GM03348 (cell line): ENCODE measurements at regions not wholly inside any gene's neighbourhood (a gene's known extent, or its start where the extent isn't known, plus 50 kb on each side); places are given as distances from the start of the nearest gene placed in this dataset.
"Not testable (repeated sequence)": the region's sequence is repeated elsewhere in the genome, so short reads cannot be mapped to it uniquely, and the experiment has no call there.

Experiments
- DNase-seq: peaks from one replicate; pipeline ENCODE4 v3.0.0; 2012; ENCODE audit warnings: low spot score

DNA sequence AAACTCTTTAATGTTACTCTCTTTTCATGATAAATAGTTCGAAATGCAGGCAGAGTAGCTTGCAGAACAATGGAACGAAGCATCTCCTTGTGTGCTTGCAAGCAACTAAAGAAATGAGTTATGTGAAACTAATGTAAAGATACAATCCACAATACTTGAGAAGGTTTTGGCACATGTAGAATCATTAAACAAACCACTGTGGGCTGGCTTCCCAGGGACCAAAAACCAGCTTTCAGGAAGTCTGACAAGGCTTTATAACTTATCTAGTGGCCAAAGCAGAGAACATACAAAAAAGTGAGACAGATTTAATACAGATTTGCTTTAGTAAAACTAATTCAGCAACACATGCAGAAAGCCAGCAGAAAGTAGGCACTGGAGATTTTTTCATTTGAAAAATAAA is 1673.8 kb upstream of the AGA start:
- no peak for DNase-seq

DNA sequence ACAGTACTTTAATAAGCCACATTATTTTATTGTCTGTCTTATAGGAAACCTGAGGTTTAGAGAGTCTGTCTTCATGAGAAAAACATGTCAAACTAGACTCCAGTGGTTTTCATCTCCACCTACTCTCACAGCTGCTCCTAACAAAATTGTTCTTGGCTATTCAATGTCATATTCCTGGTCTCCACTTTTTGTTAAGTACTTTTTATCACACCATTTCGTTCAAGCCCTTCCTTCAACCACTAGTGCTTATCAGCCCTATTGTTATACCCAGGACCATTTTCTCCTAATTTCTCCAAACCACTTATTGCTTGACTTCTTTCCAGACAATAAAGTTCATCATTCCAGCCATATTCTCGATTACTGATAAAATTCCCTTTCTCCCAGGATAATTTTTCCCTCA is 1674.3 kb upstream of the AGA start:
- DNase-seq, result no peak

GRCh38 chr4:179123084-179123483 is 1680.8 kb upstream of the AGA start:
- no peak for DNase-seq

GRCh38 chr4:179124419-179124818 is 1682.2 kb upstream of the AGA start:
- DNase-seq, result no peak

GRCh38 chr4:179124957-179125356 is 1682.7 kb upstream of the AGA start:
- DNase-seq, result no peak

- no peak for DNase-seq
Measured at GRCh38 chr4:179125870-179126269, 1683.6 kb upstream of the AGA start.

DNA sequence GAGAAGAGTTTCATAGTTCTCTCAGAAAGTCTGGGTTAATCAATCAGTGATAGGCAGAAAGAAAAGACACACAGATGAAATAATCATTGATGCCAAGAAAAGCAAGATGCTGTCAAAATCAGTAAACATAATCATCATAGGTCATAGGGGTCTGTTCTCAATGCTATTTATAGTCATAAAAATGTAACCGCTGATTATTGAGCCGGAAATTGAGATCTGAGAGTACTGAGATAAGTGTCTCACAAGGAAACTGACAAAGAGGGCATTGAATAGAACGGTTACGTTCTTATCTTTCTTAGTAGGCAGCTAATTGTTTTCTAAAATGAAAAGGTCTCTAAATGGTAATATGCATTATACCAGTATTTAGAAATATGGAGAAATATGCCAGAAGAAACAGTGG is 1686.1 kb upstream of the AGA start:
- DNase-seq, result no peak

GRCh38 chr4:179130122-179130714 is 1688.0 kb upstream of the AGA start:
- DNase-seq, result no peak

DNA sequence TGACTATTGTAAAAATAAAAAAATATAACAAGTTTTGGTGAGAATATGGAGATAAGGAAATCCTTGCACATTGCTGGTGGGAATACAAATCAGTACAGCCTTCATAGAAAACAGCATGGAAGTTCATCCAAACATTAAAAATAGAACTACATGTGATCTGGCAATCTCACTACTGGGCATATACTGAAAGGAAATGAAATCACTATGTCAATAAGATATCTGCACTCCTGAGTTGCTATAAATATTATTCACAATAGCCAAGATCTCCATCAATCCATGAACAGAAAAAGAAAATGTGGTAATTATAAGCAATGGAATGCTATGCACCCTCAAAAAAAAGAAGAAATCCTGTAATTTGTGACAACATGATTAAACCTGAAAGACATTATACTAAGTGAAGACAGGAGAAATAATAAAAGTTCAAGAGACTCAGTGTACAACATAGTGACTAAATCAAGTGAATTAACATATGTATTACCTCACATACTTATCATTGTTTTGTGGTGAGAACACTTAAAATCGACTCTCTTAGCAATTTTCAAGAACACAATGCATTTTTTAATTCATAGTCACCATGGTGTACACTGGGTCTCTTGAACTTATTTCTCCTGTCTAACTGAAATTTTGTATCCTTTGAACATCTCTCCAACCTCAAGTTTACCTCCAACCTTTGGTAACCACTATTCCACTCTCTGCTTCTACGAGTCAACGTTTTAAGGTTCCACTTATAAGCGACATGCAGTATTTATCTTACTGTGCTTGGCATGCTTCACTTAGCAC is 1703.7 kb upstream of the AGA start:
- no peak for DNase-seq

DNA sequence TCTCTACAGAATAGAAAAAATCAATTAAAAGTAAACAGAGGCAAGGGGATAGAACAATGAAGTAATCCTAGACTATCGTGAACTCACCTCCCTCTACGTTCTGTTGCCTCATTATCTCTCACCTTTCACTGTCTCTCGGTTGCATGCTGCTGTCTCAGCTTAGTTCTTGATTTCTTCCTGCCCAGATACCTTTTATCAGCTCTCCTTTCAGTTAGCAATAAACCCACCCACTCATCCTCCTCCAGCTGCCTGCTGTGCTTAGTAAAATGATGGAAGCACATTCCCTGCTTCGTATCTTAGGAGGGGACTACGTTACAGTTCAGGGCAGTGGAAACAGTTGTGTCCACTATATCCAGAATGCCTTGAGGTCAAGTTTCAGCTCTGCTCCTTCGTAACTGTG is 1709.5 kb upstream of the AGA start:
- no peak for DNase-seq

GRCh38 chr4:179163147-179163546 is 1720.9 kb upstream of the AGA start:
- no peak for DNase-seq

DNA sequence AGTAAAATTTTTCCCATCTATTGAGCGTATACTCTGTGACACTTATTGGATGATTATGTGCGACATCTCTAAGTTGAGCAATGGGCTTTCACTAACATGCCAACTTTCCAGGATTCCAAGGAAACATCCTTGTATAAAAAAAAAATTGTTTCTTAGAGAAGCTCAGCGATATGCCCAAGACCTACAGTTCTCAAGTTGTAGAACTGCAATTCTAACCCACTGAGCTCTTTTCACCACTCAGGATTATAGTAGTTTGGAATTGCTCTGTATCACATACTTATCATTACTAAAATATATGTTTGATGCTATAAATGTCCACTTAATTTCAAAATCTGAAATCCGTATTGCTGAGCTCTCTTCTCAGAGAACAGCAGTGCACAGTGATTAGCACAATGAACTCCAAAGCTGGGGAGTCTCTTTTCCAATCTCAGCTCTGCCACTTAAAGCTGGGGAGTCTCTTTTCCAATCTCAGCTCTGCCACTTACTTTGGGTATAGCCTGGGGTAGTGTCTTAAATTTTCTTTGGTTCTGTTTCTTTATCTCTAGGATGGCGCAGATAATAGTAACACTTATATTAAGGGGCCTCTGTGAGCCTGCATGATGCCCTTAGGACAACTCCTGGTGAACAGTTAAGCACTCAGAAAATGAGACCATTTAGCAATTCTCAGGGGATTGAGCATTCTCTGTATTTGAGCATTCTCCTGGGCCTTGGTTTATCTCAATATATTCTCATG is 1722.2 kb upstream of the AGA start:
- DNase-seq, result no peak

DNA sequence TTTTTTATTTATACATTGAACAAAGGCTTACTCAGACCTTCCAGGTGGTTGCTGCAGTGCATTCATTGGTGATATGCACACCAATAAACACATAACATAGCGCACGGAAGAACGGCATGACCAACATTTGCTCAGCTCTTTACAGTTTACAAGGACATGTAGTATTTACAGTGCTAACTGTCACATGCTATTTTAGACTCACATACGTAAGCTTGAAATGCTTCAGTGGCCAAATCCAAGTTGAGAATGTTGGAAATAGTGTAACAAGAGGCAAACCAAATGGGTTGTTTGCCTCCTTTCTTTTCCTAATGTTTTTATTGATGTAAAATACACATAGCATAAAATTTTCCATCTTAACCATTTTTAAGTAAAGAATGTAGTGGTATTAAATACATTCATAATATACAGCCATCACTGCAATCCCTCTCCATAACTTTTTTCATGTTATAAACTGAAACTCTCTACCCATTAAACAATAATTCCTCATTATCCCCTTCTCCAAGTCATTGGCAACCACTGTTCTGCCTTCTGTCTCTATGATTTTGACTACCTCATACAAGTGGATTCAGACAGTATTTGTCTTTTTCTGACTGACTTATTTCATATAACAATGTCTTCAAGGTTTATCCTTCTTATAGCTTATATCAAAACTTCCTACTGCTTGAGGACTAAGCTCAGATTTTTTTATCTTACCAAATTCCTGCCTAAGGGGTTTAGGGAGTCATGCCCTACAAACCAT is 1722.9 kb upstream of the AGA start:
- no peak for DNase-seq

GRCh38 chr4:179165862-179166261 is 1723.6 kb upstream of the AGA start:
- DNase-seq, result no peak

DNA sequence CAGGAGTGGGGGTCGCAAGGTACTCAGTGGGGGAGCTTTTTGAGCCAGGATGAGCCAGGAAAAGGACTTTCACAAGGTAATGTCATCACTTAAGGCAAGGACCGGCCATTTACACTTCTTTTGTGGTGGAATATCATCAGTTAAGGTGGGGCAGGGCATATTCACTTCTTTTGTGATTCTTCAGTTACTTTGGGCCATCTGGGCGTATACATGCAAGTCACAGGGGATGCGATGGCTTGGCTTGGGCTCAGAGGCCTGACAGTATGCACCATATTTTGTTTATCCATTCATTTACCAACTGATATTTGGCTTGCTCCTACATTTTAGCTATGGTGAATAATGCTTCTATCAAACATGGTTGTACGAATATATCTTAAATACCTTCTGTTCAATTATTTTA is 1728.1 kb upstream of the AGA start:
- DNase-seq, result not testable (repeated sequence)

DNA sequence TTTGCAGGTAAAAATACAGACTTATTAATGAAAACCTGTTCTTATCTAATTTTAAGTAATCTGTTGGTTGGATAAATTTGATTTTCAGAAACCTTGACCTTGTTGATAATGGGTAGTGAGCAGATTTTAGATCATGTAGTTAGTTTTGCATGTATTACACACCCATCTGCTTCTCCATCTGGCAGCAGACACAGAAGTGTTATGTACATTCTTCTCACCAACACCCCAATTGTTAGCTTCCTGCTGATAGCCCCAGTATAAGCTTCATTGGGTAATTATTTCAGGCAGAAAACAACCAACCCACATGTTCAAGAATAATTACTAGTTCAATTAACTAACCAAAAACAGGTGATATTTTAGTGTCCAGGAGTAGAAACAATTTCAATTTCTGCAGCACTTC is 1740.5 kb upstream of the AGA start:
- DNase-seq, result no peak

- no peak for DNase-seq
Measured at GRCh38 chr4:179195887-179196286, 1753.7 kb upstream of the AGA start.

GRCh38 chr4:179196511-179196910 is 1754.3 kb upstream of the AGA start:
- DNase-seq, result no peak

GRCh38 chr4:179200681-179201080 is 1758.4 kb upstream of the AGA start:
- no peak for DNase-seq

- no peak for DNase-seq
Measured at GRCh38 chr4:179225594-179225993, 1783.4 kb upstream of the AGA start.

- no peak for DNase-seq
Measured at GRCh38 chr4:179248821-179249220, 1806.6 kb upstream of the AGA start.

- no peak for DNase-seq
Measured at GRCh38 chr4:179268791-179269190, 1826.6 kb upstream of the AGA start.

DNA sequence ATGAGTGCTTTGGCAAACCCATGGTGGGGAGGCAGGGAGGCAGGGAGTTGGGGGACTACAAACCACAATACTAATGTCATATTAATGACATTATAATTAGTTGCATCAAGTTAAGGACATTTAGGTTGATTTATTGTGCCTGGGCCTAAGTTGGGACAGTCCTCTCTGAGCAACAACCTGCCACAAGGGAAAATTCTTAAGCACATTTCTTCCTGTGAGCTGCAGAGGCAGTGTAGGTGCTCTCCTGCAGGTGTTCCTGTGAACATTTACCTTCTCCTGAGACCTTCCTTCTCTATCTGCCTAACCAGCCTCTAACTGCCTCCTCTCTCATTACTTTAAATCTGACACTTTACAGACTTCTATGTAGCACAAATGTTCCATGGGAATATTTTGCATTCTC is 1830.0 kb upstream of the AGA start:
- no peak for DNase-seq
